ENCODE measurements at regions not wholly inside any gene's neighbourhood (a gene's known extent, or its start where the extent isn't known, plus 50 kb on each side); places are given as distances from the start of the nearest gene placed in this dataset.
"Not testable (repeated sequence)": the region's sequence is repeated elsewhere in the genome, so short reads cannot be mapped to it uniquely, and the experiment has no call there.

DNA sequence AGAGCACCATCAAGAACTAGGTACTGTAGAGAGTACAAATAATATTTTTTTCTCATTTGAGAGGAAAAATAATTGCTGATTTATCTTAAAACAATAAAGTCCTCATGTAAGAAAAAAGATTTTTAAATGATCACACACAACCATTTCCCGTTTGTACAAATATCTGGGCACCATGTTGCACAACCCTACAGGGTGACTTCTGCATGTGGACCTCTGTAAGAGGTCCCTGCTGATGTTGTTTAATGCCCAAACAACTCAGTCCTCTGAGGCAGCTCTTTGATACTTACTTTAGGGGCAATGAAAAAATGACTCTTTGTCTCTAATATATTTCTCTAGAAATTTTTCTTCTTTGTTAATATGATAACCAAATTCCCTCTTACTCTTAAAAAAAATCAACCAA lies 168.1 kb upstream of the SATB1 start:
- no peak for DNase-seq

DNA sequence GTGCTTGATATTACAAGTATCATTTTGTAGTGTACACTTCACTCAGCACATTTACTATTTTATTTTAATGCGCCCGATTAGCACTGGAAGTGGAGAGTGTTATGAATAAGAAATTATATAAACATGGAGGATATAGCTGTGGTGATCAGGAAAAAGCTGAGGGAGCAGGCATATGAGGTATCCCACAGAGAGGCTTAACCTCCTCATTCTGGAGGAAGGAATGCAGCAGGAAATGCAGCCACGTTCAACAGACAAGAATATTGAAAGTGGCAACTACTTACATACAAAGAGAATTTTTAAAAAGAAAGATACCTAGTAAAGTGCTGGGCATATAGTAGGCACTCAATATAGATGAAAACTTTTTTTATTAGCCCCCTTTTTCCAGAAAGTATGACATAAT lies 166.0 kb upstream of the SATB1 start:
- peak; percentile 40 for DNase-seq

DNA sequence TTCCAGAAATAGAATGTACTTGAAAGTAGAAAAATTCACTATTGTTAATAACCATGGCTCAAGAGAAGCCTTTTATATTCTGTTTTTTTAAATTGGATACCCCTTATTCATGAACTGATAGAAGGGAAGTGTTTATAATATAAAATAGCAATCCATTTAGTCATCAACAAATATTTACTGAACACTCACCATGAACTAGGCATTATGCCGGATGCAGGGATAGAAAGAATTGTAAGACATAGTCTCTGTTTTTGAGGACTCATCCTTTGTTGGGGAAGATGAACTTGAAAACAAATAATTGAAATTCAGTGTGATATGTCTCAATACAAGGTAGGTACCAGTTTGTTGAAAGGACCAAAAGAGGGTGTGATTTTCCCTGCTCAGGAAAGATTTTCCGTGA lies 160.9 kb upstream of the SATB1 start:
- DNase-seq = peak; percentile 62

DNA sequence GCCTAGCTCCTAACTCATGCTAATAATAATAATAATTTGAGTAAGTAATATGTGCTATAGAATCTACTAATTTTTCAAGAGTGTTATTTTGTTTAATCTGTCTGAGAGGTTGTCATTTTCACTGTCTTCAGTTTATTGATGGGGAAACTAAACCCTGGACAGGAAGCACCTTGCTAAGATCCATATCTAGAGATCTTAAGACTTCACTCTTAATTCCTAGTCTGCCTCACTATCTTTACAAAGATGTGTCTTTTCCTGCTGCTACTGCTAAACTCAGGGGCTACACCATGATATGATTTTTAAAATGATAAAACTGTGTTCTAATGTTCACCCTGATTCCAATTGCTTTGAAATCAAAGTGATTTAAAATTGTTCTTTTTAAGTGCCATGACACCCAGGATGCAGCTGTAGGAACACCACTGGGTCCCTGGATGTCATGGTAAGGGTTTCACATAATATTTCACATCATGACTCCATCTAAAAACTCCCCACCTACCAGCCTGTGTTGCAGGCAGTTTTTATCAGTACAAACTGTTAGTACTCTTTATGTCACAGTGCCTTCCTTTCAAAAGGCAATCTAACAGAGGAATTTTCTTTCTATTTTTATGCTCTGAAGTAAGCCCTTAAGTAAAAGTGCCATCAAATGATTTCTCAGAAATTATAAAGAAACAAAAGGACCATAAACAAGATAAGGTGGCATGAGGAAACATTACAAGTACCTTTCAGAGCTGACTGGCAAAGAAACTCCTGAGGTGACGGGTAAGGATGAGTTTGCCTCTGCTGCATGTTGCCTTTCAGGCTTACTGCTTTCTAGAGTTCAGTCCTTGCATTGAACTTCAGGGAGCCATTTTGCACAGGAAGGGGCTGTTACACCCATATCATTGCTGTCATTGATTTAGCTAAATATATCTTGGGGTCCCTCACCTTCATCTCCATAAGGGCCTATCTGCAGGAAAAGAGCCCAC lies 160.1 kb upstream of the SATB1 start:
- DNase-seq = no peak

DNA sequence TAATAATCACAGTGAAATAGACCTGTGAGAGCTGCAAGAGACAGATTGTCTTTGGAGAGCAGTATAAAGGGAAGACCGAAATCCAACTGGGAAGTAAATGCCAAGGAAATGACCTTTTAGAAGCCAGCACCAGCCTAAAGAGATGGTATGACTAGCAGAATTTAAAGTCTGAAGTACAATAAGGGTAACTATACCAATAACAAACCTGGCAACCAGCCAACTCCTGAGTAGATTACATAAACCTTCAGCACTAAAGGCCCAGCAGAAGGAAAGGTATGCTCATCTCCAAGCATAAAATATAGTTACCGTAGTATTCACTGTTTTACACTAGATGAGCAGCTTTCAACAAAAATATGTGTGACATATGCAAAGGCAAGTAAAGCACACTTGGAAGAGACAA lies 155.1 kb upstream of the SATB1 start:
- peak; percentile 65 for DNase-seq

DNA sequence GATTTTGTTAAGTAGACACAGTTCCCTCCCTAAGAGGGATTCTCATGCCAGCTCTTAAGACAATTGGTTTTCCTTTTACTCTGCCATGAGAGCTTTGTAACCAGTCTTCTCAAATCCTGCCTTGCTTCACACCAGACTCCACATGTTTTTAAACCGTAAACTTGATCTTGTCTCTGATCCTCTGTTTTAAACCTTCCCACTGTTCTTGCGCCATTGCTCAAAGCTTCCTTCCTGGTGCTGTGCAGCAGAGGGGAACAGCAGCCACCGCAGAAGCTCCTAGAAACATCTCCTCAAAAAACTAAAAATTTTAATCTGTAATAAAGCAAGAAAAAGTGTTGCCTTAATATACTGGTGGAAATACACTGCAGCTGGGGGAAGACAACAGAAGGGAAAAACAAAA lies 154.5 kb upstream of the SATB1 start:
- DNase-seq = no peak

DNA sequence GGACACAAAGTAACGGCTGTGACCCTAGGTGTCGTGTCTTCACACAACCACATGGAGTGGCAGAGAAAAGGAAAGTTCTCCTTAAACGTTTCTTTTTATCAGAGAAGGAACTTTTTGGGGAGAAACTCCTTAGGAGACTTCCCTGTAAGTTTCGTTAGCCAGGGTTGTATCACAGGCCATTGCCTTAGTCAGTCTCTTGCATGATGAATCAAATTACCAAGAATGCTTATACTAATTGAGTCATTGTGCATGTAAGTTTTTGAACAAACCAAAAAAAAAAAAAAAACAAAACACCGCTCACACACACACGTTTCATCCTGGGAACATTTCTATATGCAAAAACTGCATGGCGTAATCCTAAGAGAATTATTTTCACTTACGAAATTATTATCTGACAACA lies 150.4 kb upstream of the SATB1 start:
- no peak for DNase-seq

DNA sequence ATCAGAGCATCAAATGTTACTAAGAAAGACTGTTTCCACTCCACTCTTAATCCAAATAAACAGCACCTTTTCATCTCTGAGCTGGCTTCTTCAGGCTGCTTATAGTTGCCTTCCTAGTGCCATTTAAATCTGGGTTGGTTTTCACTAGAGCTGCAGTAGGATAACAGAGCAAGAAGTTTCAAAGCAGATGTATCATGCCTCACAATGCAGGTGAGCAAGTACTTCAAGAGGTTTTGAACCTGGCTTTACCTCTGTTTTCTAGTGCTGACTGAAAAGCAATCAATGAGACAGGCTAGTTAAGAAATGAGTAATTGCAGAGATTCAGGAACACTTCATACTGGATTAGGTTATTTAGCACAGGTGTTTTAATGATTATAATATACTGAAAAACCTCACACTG lies 147.7 kb upstream of the SATB1 start:
- peak; percentile 48 for DNase-seq

DNA sequence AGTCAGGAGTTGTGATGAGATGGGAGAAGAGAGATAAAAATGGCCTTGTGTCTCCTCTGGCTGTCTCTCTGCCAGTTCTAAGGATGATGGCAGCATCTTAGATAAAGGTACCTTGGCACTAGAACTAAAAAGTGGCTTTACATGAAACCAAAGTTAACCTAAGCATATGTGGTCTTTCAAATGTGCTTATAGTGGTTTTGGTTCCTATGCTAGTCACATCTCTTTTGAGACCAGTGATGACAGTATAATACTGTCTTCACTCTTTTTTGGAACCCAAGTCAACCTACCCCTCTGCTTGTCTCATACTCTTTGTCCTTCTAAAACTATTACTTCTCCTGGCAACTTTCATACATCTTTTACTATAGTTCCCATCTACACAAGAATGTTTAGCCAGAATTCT lies 142.2 kb upstream of the SATB1 start:
- no peak for DNase-seq

DNA sequence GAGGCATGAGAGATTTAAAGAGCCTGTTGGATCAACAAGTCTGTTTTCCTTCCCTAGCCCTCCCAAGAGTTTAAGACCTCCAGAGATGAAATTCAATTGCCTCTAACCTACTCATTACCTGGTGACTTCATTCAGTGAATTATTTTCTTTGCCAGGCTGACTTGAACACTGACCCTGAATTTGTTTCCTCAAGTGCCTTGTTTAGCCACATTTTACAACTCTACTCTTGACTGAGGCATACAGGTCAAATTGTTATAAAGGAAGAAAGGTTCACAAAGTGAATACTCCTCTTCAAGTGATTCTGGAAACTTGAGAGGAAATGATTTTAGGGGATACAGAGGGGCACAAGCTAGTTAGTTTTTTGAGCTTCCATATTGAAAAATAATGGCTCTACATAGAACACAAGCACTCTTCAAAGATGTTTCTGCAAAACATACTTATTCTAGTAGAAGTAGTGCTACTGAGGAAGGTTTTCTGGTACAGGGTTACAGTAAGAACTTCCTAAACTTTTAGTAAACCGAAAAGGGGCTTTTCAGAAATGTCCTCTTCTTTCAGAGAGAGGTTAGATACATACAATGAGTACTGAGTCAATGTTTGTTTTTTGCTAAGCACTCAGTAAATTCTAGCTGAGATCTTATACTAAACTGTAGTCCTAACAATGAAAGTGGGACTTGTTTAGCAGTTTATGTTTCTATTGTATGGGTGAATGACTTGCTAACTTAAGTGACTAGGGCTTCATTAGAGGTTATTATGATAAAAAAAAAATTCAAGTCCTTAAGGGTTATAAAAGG lies 137.4 kb upstream of the SATB1 start:
- DNase-seq = peak; percentile 41

DNA sequence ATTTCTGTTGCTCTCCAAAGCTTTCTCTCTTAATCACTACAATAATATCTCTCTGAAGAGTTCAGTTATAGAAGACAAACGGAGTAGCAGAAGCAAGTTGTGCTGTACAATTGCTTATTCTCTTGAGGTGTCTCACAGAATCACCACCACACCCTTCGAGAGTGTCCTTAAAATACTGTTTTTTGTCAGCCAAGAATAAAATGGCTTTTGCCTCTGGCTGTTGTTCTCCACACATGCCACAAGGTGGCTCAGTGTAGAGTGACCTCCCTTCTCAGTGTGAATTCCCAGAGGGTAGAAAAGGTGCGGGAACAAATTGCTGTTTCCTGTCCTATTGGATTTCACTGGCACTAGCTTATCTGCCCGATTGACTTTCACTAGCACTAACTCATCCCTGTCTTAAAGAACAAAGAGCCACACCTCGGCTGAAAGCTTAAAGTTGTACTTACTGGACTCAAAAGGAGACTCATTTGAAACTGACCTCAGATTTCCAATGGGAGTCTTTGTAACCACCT lies 134.2 kb upstream of the SATB1 start:
- peak; percentile 69 for DNase-seq

DNA sequence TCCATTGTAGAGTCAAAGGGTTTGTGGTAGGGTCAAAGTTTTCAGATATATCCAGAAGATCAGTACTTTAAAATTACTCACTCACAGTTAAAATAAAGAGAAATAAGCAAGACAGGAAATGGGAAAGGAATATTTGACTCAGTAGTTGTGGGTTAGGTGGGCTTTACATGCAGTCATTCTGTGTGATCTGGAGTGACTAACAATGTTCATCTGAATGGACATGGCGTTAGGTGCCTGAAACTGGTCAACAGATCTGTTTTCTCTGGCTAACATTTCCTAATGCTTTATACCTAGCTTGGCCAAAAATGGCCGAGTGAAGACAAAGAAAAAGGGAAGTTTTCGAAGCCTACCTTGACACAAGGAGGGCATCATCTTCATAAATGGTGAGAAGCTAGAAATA lies 133.4 kb upstream of the SATB1 start:
- DNase-seq = no peak

DNA sequence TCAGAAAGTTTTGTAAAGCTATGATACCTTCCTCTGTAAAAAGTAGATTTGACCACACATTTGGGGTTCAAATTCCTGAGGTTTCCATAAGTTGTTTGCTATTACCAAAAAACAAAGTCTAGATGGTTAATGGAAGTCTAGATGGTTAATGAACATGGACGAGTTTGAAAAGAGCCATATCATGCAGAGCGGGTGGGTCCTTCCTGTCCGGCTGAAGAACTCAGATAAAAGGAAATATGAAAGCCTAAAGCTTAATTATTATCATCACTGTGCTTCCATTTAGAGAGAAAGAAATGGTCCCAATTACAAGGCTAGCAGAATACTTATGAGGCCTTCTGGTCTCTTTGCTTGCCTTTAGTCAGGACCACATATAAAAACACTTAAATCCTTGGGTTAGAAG lies 132.1 kb upstream of the SATB1 start:
- no peak for DNase-seq

DNA sequence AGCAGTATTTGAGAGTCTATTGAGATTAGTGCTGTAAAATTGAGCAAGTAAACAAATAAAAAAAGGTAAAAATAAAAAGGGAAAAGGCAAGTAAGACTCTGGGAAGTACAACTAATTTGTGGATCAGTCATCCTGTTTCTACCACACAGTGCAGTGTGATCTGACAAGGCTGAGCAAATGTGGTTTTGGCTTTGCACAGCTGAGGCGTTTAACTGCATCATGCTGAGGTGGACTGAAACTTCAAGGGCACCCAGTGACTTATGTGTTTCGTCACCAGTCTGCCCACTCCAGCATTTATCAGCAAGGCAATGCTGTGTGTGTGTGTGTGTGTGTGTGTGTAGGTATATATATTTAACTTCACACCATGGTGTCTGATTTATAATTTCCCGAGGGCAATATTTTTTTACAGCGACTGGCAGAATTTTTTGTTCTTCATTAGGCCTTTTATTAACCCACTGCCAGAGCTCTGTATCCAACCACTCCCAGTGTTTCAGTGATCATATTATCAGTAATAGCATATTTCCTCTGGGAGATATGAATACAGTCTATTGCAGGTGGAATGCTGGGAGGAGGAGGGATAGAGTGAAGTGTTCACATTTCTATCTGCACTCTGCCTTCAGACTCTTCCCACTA lies 131.5 kb upstream of the SATB1 start:
- DNase-seq = no peak

DNA sequence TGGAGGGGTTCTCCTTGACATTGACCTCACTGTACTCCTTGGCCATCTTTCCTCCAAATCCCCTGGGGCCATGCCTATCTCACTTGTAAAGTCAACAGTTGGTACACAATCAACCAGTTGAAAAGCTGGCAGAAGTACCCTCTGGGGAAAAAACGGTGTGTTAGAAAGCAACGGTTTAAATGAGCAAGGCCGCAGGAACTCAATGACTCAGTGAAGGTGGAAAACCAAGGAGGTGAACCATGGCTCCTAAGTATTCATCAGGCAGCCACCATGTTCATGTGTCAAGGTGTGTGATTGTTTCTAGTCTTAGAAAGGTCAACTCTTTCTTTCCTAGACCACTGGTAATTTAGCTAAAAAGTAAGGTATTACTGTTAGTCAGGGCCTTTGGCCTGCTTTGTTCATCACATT lies 130.9 kb upstream of the SATB1 start:
- no peak for DNase-seq

DNA sequence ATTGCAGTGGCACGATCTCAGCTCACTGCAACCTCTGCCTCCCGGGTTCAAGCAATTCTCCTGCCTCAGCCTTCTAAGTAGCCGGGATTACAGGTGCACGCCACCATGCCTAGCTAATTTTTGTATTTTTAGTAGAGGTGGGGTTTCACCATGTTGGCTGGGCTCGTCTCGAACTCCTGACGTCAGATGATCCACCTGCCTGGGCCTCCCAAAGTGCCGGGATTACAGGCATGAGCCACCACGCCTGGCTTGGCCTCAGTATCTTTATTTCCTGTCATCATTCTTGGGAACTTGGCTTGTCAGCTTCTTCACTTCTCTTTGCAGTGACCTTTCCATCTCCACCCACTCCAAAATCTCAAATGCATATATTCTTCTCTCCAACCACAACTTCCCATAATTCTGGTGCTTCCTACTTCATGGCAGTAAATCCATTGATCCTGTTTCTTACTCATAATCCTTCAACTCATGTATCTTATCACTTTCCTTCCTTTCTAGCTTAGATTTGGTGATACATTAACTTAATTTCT lies 127.5 kb upstream of the SATB1 start:
- not testable (repeated sequence) for DNase-seq

DNA sequence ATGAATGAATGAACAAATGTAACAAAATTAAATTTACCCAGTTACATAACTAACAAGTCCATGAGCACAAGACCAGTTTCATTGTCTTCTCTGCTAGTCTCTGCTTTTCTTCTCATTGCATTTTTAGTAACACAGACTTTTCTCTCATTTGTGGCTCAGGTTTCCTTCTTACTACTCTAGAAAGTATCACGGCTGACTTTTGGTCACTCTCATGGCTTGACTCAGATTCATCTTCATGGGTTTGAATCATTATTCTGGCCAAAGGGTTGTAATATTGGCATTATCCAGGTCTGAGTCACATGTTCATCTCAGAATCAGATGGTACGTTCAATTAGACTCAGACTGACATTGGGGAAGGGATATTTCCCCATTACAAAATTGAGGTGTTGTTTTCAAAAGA lies 121.5 kb upstream of the SATB1 start:
- DNase-seq = no peak

DNA sequence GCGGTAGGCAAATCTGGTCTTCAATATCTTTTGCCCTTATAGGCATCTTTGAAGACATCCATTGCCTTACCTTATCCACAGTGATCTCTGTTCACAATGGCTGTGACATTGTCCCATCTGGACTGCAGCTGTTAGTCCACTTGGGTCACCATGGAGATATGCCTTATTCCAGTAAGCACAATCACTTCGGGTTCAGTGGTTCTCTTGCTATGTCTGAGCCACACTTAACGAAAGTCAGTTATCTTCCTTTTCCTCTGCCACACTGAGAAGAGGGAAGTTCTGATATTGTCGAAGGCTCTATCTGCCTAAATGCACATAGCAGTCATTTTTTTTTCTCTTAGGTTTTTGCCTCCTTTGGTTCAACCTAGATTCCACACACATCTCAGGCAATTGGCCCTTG lies 119.0 kb upstream of the SATB1 start:
- DNase-seq = no peak

DNA sequence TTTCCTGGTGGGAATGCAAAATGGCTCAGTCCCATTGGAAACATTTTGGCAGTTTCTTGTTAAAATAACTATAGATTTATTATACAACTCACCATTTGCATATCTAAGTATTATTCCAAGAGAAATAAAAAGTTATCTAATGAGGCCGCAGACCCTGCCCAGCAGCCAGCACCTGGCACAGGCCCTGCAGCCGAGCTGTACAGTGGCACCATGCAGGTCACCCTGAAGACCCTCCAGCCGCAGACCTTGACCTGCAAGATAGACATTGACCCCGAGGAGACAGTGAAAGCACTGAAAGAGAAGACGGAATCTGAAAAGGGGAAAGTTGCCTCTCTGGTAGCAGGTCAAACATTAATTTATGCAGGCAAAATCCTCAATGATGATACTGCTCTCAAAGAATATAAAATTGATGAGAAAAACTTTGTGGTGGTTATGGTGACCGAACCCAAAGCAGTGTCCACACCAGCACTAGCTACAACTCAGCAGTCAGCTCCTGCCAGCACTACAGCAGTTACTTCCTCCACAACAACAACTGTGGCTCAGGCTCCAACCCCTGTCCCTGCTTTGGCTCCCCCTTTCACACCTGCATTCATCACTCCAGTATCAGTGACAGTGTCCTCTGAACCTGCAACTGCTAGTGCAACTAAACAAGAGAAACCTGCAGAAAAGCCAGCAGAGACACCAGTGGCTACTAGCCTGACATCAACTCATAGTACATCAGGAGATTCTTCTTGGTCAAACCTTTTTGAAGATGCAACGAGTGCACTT lies 113.5 kb upstream of the SATB1 start:
- DNase-seq = no peak

DNA sequence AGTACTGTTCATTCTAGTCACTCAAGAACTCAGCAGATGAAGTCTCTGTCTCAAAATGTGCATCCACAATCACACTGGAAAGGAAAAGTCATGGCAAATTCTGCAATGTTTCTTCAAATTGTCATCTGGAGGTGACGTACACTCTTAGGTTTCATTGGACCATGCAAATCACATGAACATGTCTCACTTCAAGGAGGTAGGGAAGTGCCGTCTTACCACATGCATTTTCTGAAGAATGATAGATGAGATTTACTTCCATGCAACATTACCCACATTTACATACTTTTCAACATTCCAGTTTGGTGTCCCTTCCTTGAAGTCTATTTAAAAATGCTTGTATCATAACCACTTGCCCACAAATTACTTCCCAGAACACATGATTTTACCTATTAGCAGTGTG lies 107.9 kb upstream of the SATB1 start:
- no peak for DNase-seq

DNA sequence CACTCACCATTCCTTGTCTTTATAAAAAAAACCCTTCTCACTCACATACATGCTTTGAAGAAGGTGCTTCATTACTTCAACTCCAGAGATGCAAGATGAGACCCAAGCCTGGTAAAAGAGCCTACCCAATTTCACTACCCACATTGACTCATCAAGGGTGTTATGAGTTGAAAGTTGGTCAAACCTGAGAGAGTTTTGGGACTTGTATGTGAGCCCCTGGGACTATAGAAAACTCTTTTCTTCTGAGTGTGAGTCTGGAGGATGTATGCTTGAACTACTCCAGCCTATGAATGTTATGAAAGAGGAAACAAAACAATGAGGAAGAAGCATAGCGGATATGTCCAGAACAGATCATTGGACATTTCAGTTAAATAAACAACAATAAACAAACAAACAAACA lies 106.5 kb upstream of the SATB1 start:
- no peak for DNase-seq

DNA sequence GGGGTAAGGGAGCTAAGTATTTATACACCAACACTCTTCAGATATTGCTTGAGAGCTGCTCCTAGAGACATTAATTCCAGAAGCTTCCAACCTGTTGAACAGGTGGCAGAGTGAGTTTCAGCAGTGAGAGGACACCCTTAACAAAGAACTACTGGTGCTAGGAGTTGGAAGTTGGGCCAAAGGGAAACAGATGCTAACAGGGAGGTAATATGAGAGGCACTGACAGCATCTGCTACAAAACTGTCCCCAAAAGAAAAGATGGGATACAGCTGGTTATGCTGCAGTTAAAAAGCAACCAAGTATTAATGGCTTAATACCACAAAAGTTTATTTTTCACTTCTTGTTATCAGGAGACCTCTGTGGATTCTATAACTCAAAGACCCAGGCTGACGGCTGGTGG lies 104.5 kb upstream of the SATB1 start:
- DNase-seq = no peak

All from DMS53 (cell line).